WTC11 (cell line): ENCODE measurements at regions not wholly inside any gene's neighbourhood (a gene's known extent, or its start where the extent isn't known, plus 50 kb on each side); places are given as distances from the start of the nearest gene placed in this dataset.

Experiments
- ATAC-seq: fragments of 200-7000 bp; cut with Tn5 transposase; 2 replicates; pipeline ENCODE4 v1.10.0; 2021; ENCODE audit warnings: mild to moderate bottlenecking, moderate library complexity
- CTCF ChIA-PET: fragments of 300-600 bp; sonication (Branson Sonifier 250); formaldehyde crosslinking; loops from one replicate; lab custom pipeline; 2021; ENCODE audit warnings: antibody characterized with exemption; lab: Charles Lee
- POLR2A ChIA-PET: fragments of 350-600 bp; sonication (Branson Sonifier 250); formaldehyde crosslinking; loops from one replicate; lab custom pipeline; 2021; ENCODE audit warnings: antibody characterized with exemption; lab: Charles Lee
- DNase-seq: peaks from one replicate; pipeline ENCODE4 v3.0.0; 2021; ENCODE audit warnings: low spot score
- H3K27ac Mint-ChIP-seq: 2 replicates; pipeline ENCODE4 v1.8.0; 2021; ENCODE audit warnings: mixed read lengths
- H3K27me3 Mint-ChIP-seq: 2 replicates; pipeline ENCODE4 v1.8.0; 2021; ENCODE audit warnings: low read depth, mild to moderate bottlenecking, moderate library complexity, mixed read lengths
- H3K36me3 Mint-ChIP-seq: 2 replicates; pipeline ENCODE4 v1.8.0; 2021; ENCODE audit warnings: mixed read lengths
- H3K4me1 Mint-ChIP-seq: 2 replicates; pipeline ENCODE4 v1.8.0; 2022; ENCODE audit warnings: mixed read lengths
- H3K4me3 Mint-ChIP-seq: 2 replicates; pipeline ENCODE4 v1.8.0; 2021; ENCODE audit warnings: mild to moderate bottlenecking, moderate library complexity, mixed read lengths
- H3K9me3 Mint-ChIP-seq: 2 replicates; pipeline ENCODE4 v1.8.0; 2021; ENCODE audit warnings: mixed read lengths
- AR ChIP-seq: fragments of 250-450 bp; sonication (Bioruptor Pico); IDR thresholded peaks from 2 replicates; pipeline ENCODE4 v1.9.0; 2021; ENCODE audit warnings: mild to moderate bottlenecking
- ATF1 ChIP-seq: sonication (generic); formaldehyde crosslinking; IDR thresholded peaks from 2 replicates; pipeline ENCODE4 v1.8.1; 2023; ENCODE audit warnings: mild to moderate bottlenecking, moderate library complexity, missing genetic modification reagents
- CDX4 ChIP-seq: fragments of 250-450 bp; sonication (Bioruptor Pico); IDR thresholded peaks from 2 replicates; pipeline ENCODE4 v1.9.0; 2021; ENCODE audit warnings: moderate library complexity, mild to moderate bottlenecking, inconsistent platforms, borderline replicate concordance
- ETV6 ChIP-seq: sonication (generic); formaldehyde crosslinking; IDR thresholded peaks from 2 replicates; pipeline ENCODE4 v1.8.1; 2022; ENCODE audit warnings: mild to moderate bottlenecking, missing genetic modification reagents
- IRF1 ChIP-seq: sonication (generic); formaldehyde crosslinking; IDR thresholded peaks from 2 replicates; pipeline ENCODE4 v1.8.0; 2023; ENCODE audit warnings: missing genetic modification reagents
- IRF2 ChIP-seq: sonication (generic); formaldehyde crosslinking; IDR thresholded peaks from 2 replicates; pipeline ENCODE4 v1.8.0; 2022; ENCODE audit warnings: low read depth, missing genetic modification reagents, borderline replicate concordance
- KAT7 ChIP-seq: sonication (generic); formaldehyde crosslinking; IDR thresholded peaks from 2 replicates; pipeline ENCODE4 v1.8.1; 2023; ENCODE audit warnings: missing genetic modification reagents, mild to moderate bottlenecking, borderline replicate concordance
- MLX ChIP-seq: sonication (generic); formaldehyde crosslinking; IDR thresholded peaks from 2 replicates; pipeline ENCODE4 v1.8.1; 2023; ENCODE audit warnings: mild to moderate bottlenecking, missing genetic modification reagents, moderate library complexity
- MXD4 ChIP-seq: fragments of 250-450 bp; sonication (Bioruptor Pico); IDR thresholded peaks from 2 replicates; pipeline ENCODE4 v1.8.0; 2021; ENCODE audit warnings: mild to moderate bottlenecking, moderate library complexity, borderline replicate concordance
- NFE2L1 ChIP-seq: sonication (generic); formaldehyde crosslinking; IDR thresholded peaks from 2 replicates; pipeline ENCODE4 v1.8.1; 2023; ENCODE audit warnings: missing genetic modification reagents
- NFYB ChIP-seq: sonication (generic); formaldehyde crosslinking; conservative IDR thresholded peaks from 2 replicates; pipeline ENCODE4 v1.8.0; 2022; ENCODE audit warnings: low read depth, missing genetic modification reagents
- NR1H2 ChIP-seq: sonication (generic); formaldehyde crosslinking; IDR thresholded peaks from 2 replicates; pipeline ENCODE4 v1.9.0; 2021; ENCODE audit warnings: mild to moderate bottlenecking, moderate library complexity, missing genetic modification reagents
- PREB ChIP-seq: sonication (generic); formaldehyde crosslinking; IDR thresholded peaks from 2 replicates; pipeline ENCODE4 v1.8.1; 2022; ENCODE audit warnings: mild to moderate bottlenecking, missing genetic modification reagents, moderate library complexity, borderline replicate concordance
- PRRX2 ChIP-seq: fragments of 250-450 bp; sonication (Bioruptor Pico); IDR thresholded peaks from 2 replicates; pipeline ENCODE4 v1.8.0; 2021; ENCODE audit warnings: mild to moderate bottlenecking
- RELA ChIP-seq: sonication (generic); formaldehyde crosslinking; IDR thresholded peaks from 2 replicates; pipeline ENCODE4 v1.8.1; 2022; ENCODE audit warnings: missing genetic modification reagents, mild to moderate bottlenecking, borderline replicate concordance
- TEAD4 ChIP-seq: sonication (generic); formaldehyde crosslinking; IDR thresholded peaks from 2 replicates; pipeline ENCODE4 v1.8.0; 2022; ENCODE audit warnings: mild to moderate bottlenecking, missing genetic modification reagents
- ZBTB43 ChIP-seq: sonication (generic); formaldehyde crosslinking; IDR thresholded peaks from 2 replicates; pipeline ENCODE4 v1.8.1; 2023; ENCODE audit warnings: mild to moderate bottlenecking, missing genetic modification reagents
- ZMAT4 ChIP-seq: fragments of 250-450 bp; sonication (Bioruptor Pico); IDR thresholded peaks from 2 replicates; pipeline ENCODE4 v1.9.0; 2021; ENCODE audit warnings: mild to moderate bottlenecking
- ZNF121 ChIP-seq: sonication (generic); formaldehyde crosslinking; IDR thresholded peaks from 2 replicates; pipeline ENCODE4 v1.8.0; 2023; ENCODE audit warnings: missing genetic modification reagents
- ZNF263 ChIP-seq: sonication (generic); formaldehyde crosslinking; IDR thresholded peaks from 2 replicates; pipeline ENCODE4 v1.8.1; 2022; ENCODE audit warnings: low read depth, mild to moderate bottlenecking, moderate library complexity, missing genetic modification reagents
- ZSCAN18 ChIP-seq: fragments of 250-450 bp; sonication (Bioruptor Pico); IDR thresholded peaks from 2 replicates; pipeline ENCODE4 v2.1.2; 2022; ENCODE audit warnings: mild to moderate bottlenecking, moderate library complexity

- CTCF ChIA-PET, result no interaction called here
These were observed 164.0 kb upstream of the E2F8 start for GRCh38 chr11:19404787-19405186.

GRCh38 chr11:19403196-19403895 is 162.6 kb upstream of the E2F8 start:
- H3K36me3 Mint-ChIP-seq, result no peaks in the 10 kb centered on the region
- ATAC-seq, result no peak
- ChIA-PET POLR2A (no interaction called here), CTCF (no interaction called here)
- H3K9me3 Mint-ChIP-seq, result no peaks in the 10 kb centered on the region
- DNase-seq, result no peak
- no peak overlapping the region for H3K27ac Mint-ChIP-seq
- H3K4me3 Mint-ChIP-seq, result no peak overlapping the region
- no peaks in the 10 kb centered on the region for H3K27me3 Mint-ChIP-seq
- H3K4me1 Mint-ChIP-seq, result peaks cover 14% of the 10 kb centered on the region; the same call in 1 of the 2 replicates
- no peak for TF ChIP-seq CDX4 (CRISPR knock-in tag)
- no peak for TF ChIP-seq ZMAT4 (CRISPR knock-in tag)
- no peak for TF ChIP-seq ZBTB43 (CRISPR knock-in tag)
- no peak for TF ChIP-seq ETV6 (CRISPR knock-in tag)
- TF ChIP-seq KAT7 (CRISPR knock-in tag), result no peak
- no peak for TF ChIP-seq MXD4 (CRISPR knock-in tag)
- TF ChIP-seq PRRX2 (CRISPR knock-in tag), result no peak
- TF ChIP-seq RELA (CRISPR knock-in tag), result no peak
- TF ChIP-seq NFE2L1 (CRISPR knock-in tag), result no peak
- no peak for TF ChIP-seq NFYB
- TF ChIP-seq ZSCAN18 (CRISPR knock-in tag), result no peak
- no peak for TF ChIP-seq IRF1 (CRISPR knock-in tag)
- no peak for TF ChIP-seq ZNF121
- no peak for TF ChIP-seq TEAD4 (CRISPR knock-in tag)
- TF ChIP-seq, all 79 proteins: peak for 0

More at GRCh38 chr11:19404787-19405186, 164.0 kb upstream of the E2F8 start:
- TF ChIP-seq ATF1 (CRISPR knock-in tag) (no peak), MLX (CRISPR knock-in tag) (no peak), PREB (CRISPR knock-in tag) (no peak), IRF2 (CRISPR knock-in tag) (no peak), ZNF263 (CRISPR knock-in tag) (no peak), NFE2L1 (CRISPR knock-in tag) (no peak), NR1H2 (CRISPR knock-in tag) (no peak), AR (CRISPR knock-in tag) (no peak)
- TF ChIP-seq, all 79 proteins: peak for 0
- H3K9me3 Mint-ChIP-seq, result no peaks in the 10 kb centered on the region
- peaks cover 14% of the 10 kb centered on the region; the same call in 1 of the 2 replicates for H3K4me1 Mint-ChIP-seq
- no peaks in the 10 kb centered on the region for H3K27me3 Mint-ChIP-seq
- no peak for ATAC-seq
- H3K4me3 Mint-ChIP-seq, result no peak overlapping the region
- POLR2A ChIA-PET, result interaction anchor here (0.6 kb wide), 1 partner anchor 53 kb away, joined by 4 read pairs; no protein-coding TSS in a partner anchor
- H3K36me3 Mint-ChIP-seq, result no peaks in the 10 kb centered on the region
- no peak for DNase-seq
- no peak overlapping the region for H3K27ac Mint-ChIP-seq
